ENCODE measurements at regions not wholly inside any gene's neighbourhood (a gene's known extent, or its start where the extent isn't known, plus 50 kb on each side); places are given as distances from the start of the nearest gene placed in this dataset.

DNA sequence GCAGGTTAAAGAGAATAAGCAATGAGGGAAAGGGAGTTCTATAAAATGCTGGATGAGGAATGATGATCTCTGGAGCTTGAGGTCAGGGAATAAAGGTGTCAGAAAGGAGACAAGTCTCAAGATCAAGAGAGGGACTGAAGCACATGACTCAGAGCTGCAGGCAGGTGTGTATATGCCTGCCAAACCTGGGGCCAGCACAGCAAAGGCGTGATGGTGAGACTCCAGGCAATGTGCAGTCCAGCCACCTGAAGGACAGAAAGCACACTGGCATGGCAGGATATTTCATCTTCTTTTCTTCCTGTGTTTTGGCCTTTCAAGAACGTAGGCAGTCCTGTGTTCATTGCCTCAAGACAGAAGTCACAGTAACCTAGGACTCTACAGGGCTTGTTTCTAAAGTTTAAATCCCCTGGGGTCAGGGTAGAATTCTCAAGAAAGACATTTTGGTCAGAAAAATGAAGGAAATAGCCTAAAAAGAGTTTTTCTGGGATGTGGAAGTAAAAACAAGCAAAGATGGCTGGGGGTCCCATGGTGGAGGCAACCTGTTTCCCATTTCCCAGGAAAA is 55.5 kb upstream of the TOPAZ1 start:
- no peak overlapping the region for H3K4me2 ChIP-seq (ENCODE audit: low read depth, low read length, poor library complexity, severe bottlenecking)

GRCh38 chr3:44186712-44187111 is 55.0 kb upstream of the TOPAZ1 start:
- no peak overlapping the region for H3K4me2 ChIP-seq (ENCODE audit: low read depth, low read length, poor library complexity, severe bottlenecking)
- H3K9me3 ChIP-seq (ENCODE audit: insufficient read depth, low read depth, low read length): no peaks in the 10 kb centered on the region
- no peak overlapping the region for H3K4me3 ChIP-seq (ENCODE audit: low read length, poor library complexity, severe bottlenecking)
- no peak overlapping the region for H3K9ac ChIP-seq (ENCODE audit: low read depth, low read length, poor library complexity, severe bottlenecking)
- no peaks in the 10 kb centered on the region for H3K36me3 ChIP-seq (ENCODE audit: insufficient read depth, low read length)
- H3K4me1 ChIP-seq (ENCODE audit: insufficient read depth, low read length, poor library complexity, severe bottlenecking): no peaks in the 10 kb centered on the region
- TF ChIP-seq CTCF (conservative IDR thresholded peaks at IDR 0.05; ENCODE audit: low read length) (no peak), EZH2phosphoT487 (IDR thresholded peaks at IDR 0.05; ENCODE audit: borderline replicate concordance) (no peak)
- no peak overlapping the region for H2AFZ ChIP-seq (ENCODE audit: low read length)
- no peaks in the 10 kb centered on the region for H3K9me2 ChIP-seq (replicated peaks; ENCODE audit: low read depth, low read length)
- no peaks in the 10 kb centered on the region for H3K27me3 ChIP-seq (ENCODE audit: insufficient read depth, low read length, poor library complexity, severe bottlenecking)
- no peaks in the 10 kb centered on the region for H4K20me1 ChIP-seq (ENCODE audit: insufficient read depth, low read length, poor library complexity, severe bottlenecking)
- no peaks in the 10 kb centered on the region for H3F3A ChIP-seq (ENCODE audit: low read depth)
- no peaks in the 10 kb centered on the region for H3K79me2 ChIP-seq (ENCODE audit: insufficient read depth, low read length)

More for the DNA sequence above, 55.5 kb upstream of the TOPAZ1 start:
- H3K4me1 ChIP-seq (ENCODE audit: insufficient read depth, low read length, poor library complexity, severe bottlenecking): no peaks in the 10 kb centered on the region
- no peak overlapping the region for H3K9ac ChIP-seq (ENCODE audit: low read depth, low read length, poor library complexity, severe bottlenecking)
- no peak for TF ChIP-seq EZH2phosphoT487 (IDR thresholded peaks at IDR 0.05; ENCODE audit: borderline replicate concordance)
- no peak for TF ChIP-seq CTCF (conservative IDR thresholded peaks at IDR 0.05; ENCODE audit: low read length)
- H2AFZ ChIP-seq (ENCODE audit: low read length): no peak overlapping the region
- H3K4me3 ChIP-seq (ENCODE audit: low read length, poor library complexity, severe bottlenecking): no peak overlapping the region
- H3K27me3 ChIP-seq (ENCODE audit: insufficient read depth, low read length, poor library complexity, severe bottlenecking): no peaks in the 10 kb centered on the region
- H3K79me2 ChIP-seq (ENCODE audit: insufficient read depth, low read length): no peaks in the 10 kb centered on the region
- H3K9me2 ChIP-seq (replicated peaks; ENCODE audit: low read depth, low read length): no peaks in the 10 kb centered on the region
- no peaks in the 10 kb centered on the region for H3K36me3 ChIP-seq (ENCODE audit: insufficient read depth, low read length)
- no peaks in the 10 kb centered on the region for H4K20me1 ChIP-seq (ENCODE audit: insufficient read depth, low read length, poor library complexity, severe bottlenecking)
- H3F3A ChIP-seq (ENCODE audit: low read depth): no peaks in the 10 kb centered on the region
- H3K9me3 ChIP-seq (ENCODE audit: insufficient read depth, low read depth, low read length): no peaks in the 10 kb centered on the region

Measured in Loucy (cell line).